IMR-90 (cell line): ENCODE measurements at regions not wholly inside any gene's neighbourhood (a gene's known extent, or its start where the extent isn't known, plus 50 kb on each side); places are given as distances from the start of the nearest gene placed in this dataset.

Source experiments
- ATAC-seq: fragments of 200-7000 bp; cut with Tn5 transposase; 2 replicates; pipeline ENCODE4 v1.9.1; 2020; ENCODE audit warnings: low read depth, mild to moderate bottlenecking, moderate library complexity
- BruUV-seq: library from RNA; stranded (reverse); fragments of 400-500 nt; replicated peaks from 2 replicates; lab custom pipeline; 2021; lab: Mats Ljungman, UMichigan
- CTCF ChIA-PET: fragments of 300-600 bp; formaldehyde crosslinking; extraction: SDS; loops from one replicate; lab custom pipeline; 2021; ENCODE audit warnings: antibody characterized with exemption; lab: Yijun Ruan, JAX
- POLR2A ChIA-PET: fragments of 300-600 bp; sonication (Branson Sonifier 250); formaldehyde crosslinking; loops from one replicate; lab custom pipeline; 2022; ENCODE audit warnings: antibody characterized with exemption; ENCODE audit not compliant: unreplicated experiment; lab: Charles Lee
- DNase-seq: peaks from one replicate; pipeline ENCODE4 v3.0.0; 2013
- H2AFZ ChIP-seq: replicated peaks from 2 replicates; pipeline ENCODE3; 2013; ENCODE audit warnings: low read length, mild to moderate bottlenecking; ENCODE audit not compliant: poor library complexity
- H2AK5ac ChIP-seq: 2 replicates; pipeline ENCODE4 v1.6.1; 2013; ENCODE audit warnings: low read depth, low read length, inconsistent platforms
- H2AK9ac ChIP-seq: replicated peaks from 2 replicates; pipeline ENCODE3; 2013; ENCODE audit warnings: mild to moderate bottlenecking, low read depth, low read length, moderate library complexity; ENCODE audit not compliant: poor library complexity
- H2BK120ac ChIP-seq: 2 replicates; pipeline ENCODE4 v1.6.1; 2013; ENCODE audit warnings: low read depth, low read length, inconsistent platforms
- H2BK15ac ChIP-seq: 3 replicates; pipeline ENCODE4 v1.6.1; 2013; ENCODE audit warnings: low read depth, low read length, inconsistent platforms
- H2BK20ac ChIP-seq: 2 replicates; pipeline ENCODE4 v1.6.1; 2013; ENCODE audit warnings: low read depth, mild to moderate bottlenecking, inconsistent platforms, low read length, moderate library complexity
- H2BK5ac ChIP-seq: 2 replicates; pipeline ENCODE4 v1.6.1; 2013; ENCODE audit warnings: mild to moderate bottlenecking, low read depth, low read length, inconsistent platforms; ENCODE audit not compliant: poor library complexity, severe bottlenecking
- H3K14ac ChIP-seq: replicated peaks from 2 replicates; pipeline ENCODE4 v1.6.1; 2013; ENCODE audit warnings: low read depth, low read length, inconsistent platforms
- H3K18ac ChIP-seq: 2 replicates; pipeline ENCODE4 v1.6.1; 2013; ENCODE audit warnings: low read depth, low read length, control low read depth
- H3K23ac ChIP-seq: 2 replicates; pipeline ENCODE4 v1.6.1; 2013; ENCODE audit warnings: low read depth, low read length, inconsistent platforms
- H3K27ac ChIP-seq: 2 replicates; pipeline ENCODE4 v1.5.1; 2013; ENCODE audit warnings: mild to moderate bottlenecking, control low read depth, low read length; ENCODE audit not compliant: insufficient read depth
- H3K27me3 ChIP-seq: 2 replicates; pipeline ENCODE4 v1.6.1; 2013; ENCODE audit warnings: low read length; ENCODE audit not compliant: control insufficient read depth, insufficient read depth
- H3K36me3 ChIP-seq: 2 replicates; pipeline ENCODE4 v1.6.1; 2013; ENCODE audit warnings: low read length, mixed read lengths; ENCODE audit not compliant: control insufficient read depth, insufficient read depth
- H3K4ac ChIP-seq: 2 replicates; pipeline ENCODE4 v1.6.1; 2013; ENCODE audit warnings: low read depth, low read length, inconsistent platforms
- H3K4me1 ChIP-seq: 2 replicates; pipeline ENCODE4 v1.6.1; 2013; ENCODE audit warnings: low read length, mixed read lengths; ENCODE audit not compliant: control insufficient read depth, insufficient read depth
- H3K4me2 ChIP-seq: 2 replicates; pipeline ENCODE4 v1.6.1; 2013; ENCODE audit warnings: low read depth, mild to moderate bottlenecking, control low read depth, low read length, moderate library complexity
- H3K4me3 ChIP-seq: 2 replicates; pipeline ENCODE4 v1.5.1; 2013; ENCODE audit warnings: low read depth, mild to moderate bottlenecking, control low read depth, low read length, moderate library complexity; ENCODE audit not compliant: insufficient read depth
- H3K56ac ChIP-seq: 2 replicates; pipeline ENCODE4 v1.6.1; 2013; ENCODE audit warnings: low read length, inconsistent platforms; ENCODE audit not compliant: insufficient read depth; ENCODE audit errors: extremely low read depth
- H3K79me1 ChIP-seq, 2 experiments: 2 replicates each; pipeline ENCODE4 v1.6.1; 2013; ENCODE audit warnings: low read length in 2 of 2, inconsistent platforms in 1 of 2, low read depth in 1 of 2
- H3K9ac ChIP-seq: 2 replicates; pipeline ENCODE4 v1.6.1; 2013; ENCODE audit warnings: low read depth, low read length, control low read depth
- H3K9me1 ChIP-seq: 2 replicates; pipeline ENCODE4 v1.6.1; 2013; ENCODE audit warnings: low read length, inconsistent platforms; ENCODE audit not compliant: insufficient read depth
- H3K9me3 ChIP-seq: 2 replicates; pipeline ENCODE4 v1.6.1; 2013; ENCODE audit warnings: low read length; ENCODE audit not compliant: control insufficient read depth, insufficient read depth
- H4K20me1 ChIP-seq: 2 replicates; pipeline ENCODE4 v1.6.1; 2013; ENCODE audit warnings: low read length, inconsistent platforms; ENCODE audit not compliant: insufficient read depth
- H4K5ac ChIP-seq: 2 replicates; pipeline ENCODE4 v1.6.1; 2013; ENCODE audit warnings: mild to moderate bottlenecking, low read depth, low read length, control low read depth
- H4K8ac ChIP-seq, 2 experiments: 2 replicates each; pipeline ENCODE4 v1.6.1; 2013; ENCODE audit warnings: low read depth in 2 of 2, low read length in 2 of 2, control low read depth in 1 of 2, inconsistent platforms in 1 of 2
- H4K91ac ChIP-seq: 2 replicates; pipeline ENCODE4 v1.6.1; 2013; ENCODE audit warnings: low read depth, low read length, inconsistent platforms; ENCODE audit not compliant: insufficient read depth
- ELK1 ChIP-seq: fragments of 150-350 bp; IDR thresholded peaks from 2 replicates; pipeline ENCODE4 v1.6.1; 2016; ENCODE audit warnings: low read depth, mild to moderate bottlenecking, low read length, moderate library complexity, borderline replicate concordance
- MAFK ChIP-seq: IDR thresholded peaks from 2 replicates; pipeline ENCODE4 v1.6.1; 2012; ENCODE audit warnings: low read depth, low read length, improper control_type of control experiment
- RAD21 ChIP-seq: IDR thresholded peaks from 2 replicates; pipeline ENCODE4 v1.6.1; 2012; ENCODE audit warnings: low read length, improper control_type of control experiment
- WGBS, 2 experiments: methylation state at CpG; one replicate each; pipeline versions ENCODE4 v1.1.5 to v1.1.7; 2013; ENCODE audit warnings: missing lambda C conversion rate in 2 of 2; ENCODE audit not compliant: insufficient read length in 1 of 2; ENCODE audit errors: extremely low coverage in 2 of 2; 5-methylcytosine and 5-hydroxymethylcytosine counted together
- dilution Hi-C: fragments of 300-500 bp; cut with HindIII; formaldehyde crosslinking; loops from one replicate; pipeline ENCODE4 v1.14.3; 2018; ENCODE audit warnings: low sequenced_read_pairs; ENCODE audit not compliant: unreplicated experiment
- in situ Hi-C: fragments of 300-500 bp; cut with MboI; formaldehyde crosslinking; loops from 3 replicates; pipeline ENCODE4 v1.14.3; 2019; ENCODE audit warnings: low sequenced_read_pairs, inconsistent platforms, mixed read lengths
- intact Hi-C: fragments of 100-400 bp; cut with micrococcal nuclease; formaldehyde crosslinking; loops from 2 replicates; pipeline ENCODE4 v1.10.0; 2022

- no peak overlapping the region for H2BK15ac ChIP-seq
- no peak overlapping the region for H2AK9ac ChIP-seq
- no peak overlapping the region for H4K5ac ChIP-seq
- no peak overlapping the region for H4K91ac ChIP-seq
- ChIA-PET CTCF (no interaction called here), POLR2A (no interaction called here)
- H2BK5ac ChIP-seq: no peak overlapping the region
- TF ChIP-seq MAFK: peak; percentile 81
- no peak for TF ChIP-seq RAD21
- no peak for TF ChIP-seq ELK1
- H3K9me3 ChIP-seq: peaks cover 2% of the 10 kb centered on the region
- no peaks in the 10 kb centered on the region for H4K20me1 ChIP-seq
- H4K8ac ChIP-seq: no peak overlapping the region
- H3K27me3 ChIP-seq: no peaks in the 10 kb centered on the region
- no peak overlapping the region for H2AFZ ChIP-seq
- no peak overlapping the region for H3K4me3 ChIP-seq
- ATAC-seq (no peak), DNase-seq (no peak)
- no peak overlapping the region for H3K9ac ChIP-seq
- H3K79me1 ChIP-seq: no peaks in the 10 kb centered on the region
- H2AK5ac ChIP-seq: no peak overlapping the region
- dilution Hi-C loops: no loop called here
- H3K4ac ChIP-seq: no peak overlapping the region
- WGBS, 2 experiments: no CpG with 5 or more reads among the region's 2 CpGs
- H3K36me3 ChIP-seq: no peaks in the 10 kb centered on the region
- in situ Hi-C loops: no loop called here
- H2BK120ac ChIP-seq: no peak overlapping the region
- no peak overlapping the region for H3K4me2 ChIP-seq
- no peak overlapping the region for H3K14ac ChIP-seq
- no peak overlapping the region for H3K18ac ChIP-seq
- no peak overlapping the region for H2BK20ac ChIP-seq
- no TSS peak for BruUV-seq
- intact Hi-C loops: no loop called here
- H3K56ac ChIP-seq: no peak overlapping the region
- no peak overlapping the region for H3K27ac ChIP-seq
- no peaks in the 10 kb centered on the region for H3K9me1 ChIP-seq
- no peak overlapping the region for H3K23ac ChIP-seq
- no peaks in the 10 kb centered on the region for H3K4me1 ChIP-seq
Observed at GRCh38 chr3:683770-684169, 409.1 kb upstream of the CNTN6 start.
